Karpas-422 (cell line): ENCODE measurements at regions not wholly inside any gene's neighbourhood (a gene's known extent, or its start where the extent isn't known, plus 50 kb on each side); places are given as distances from the start of the nearest gene placed in this dataset.

Experiments used
- DNase-seq: peaks from one replicate; pipeline ENCODE4 v3.0.0-alpha.2; 2015
- H2AFZ ChIP-seq: fragments of 200-600 bp; sonication (generic); 2 replicates; pipeline ENCODE4 v1.6.1; 2014; ENCODE audit warnings: antibody characterized with exemption, low read length, mixed read lengths
- H3K27ac ChIP-seq: fragments of 200-600 bp; sonication (generic); 2 replicates; pipeline ENCODE4 v1.5.1; 2014; ENCODE audit warnings: mild to moderate bottlenecking, low read length, moderate library complexity
- H3K27me3 ChIP-seq: fragments of 200-600 bp; sonication (generic); 2 replicates; pipeline ENCODE4 v1.6.1; 2014; ENCODE audit warnings: low read length, mixed read lengths
- H3K36me3 ChIP-seq: fragments of 200-600 bp; sonication (generic); 2 replicates; pipeline ENCODE4 v1.6.1; 2014; ENCODE audit warnings: low read length, mixed read lengths; ENCODE audit not compliant: insufficient read depth
- H3K4me1 ChIP-seq: fragments of 200-600 bp; sonication (generic); 2 replicates; pipeline ENCODE4 v1.6.1; 2014; ENCODE audit warnings: mild to moderate bottlenecking, low read length, mixed read lengths
- H3K4me2 ChIP-seq: fragments of 200-600 bp; sonication (generic); 2 replicates; pipeline ENCODE4 v1.6.1; 2014; ENCODE audit warnings: low read length, low read depth, mild to moderate bottlenecking; ENCODE audit not compliant: poor library complexity, severe bottlenecking
- H3K4me3 ChIP-seq: fragments of 200-600 bp; sonication (generic); 2 replicates; pipeline ENCODE4 v1.5.1; 2014; ENCODE audit warnings: mild to moderate bottlenecking, antibody characterized with exemption, low read length, mixed read lengths
- H3K79me2 ChIP-seq: fragments of 200-600 bp; sonication (generic); 2 replicates; pipeline ENCODE4 v1.6.1; 2014; ENCODE audit warnings: mild to moderate bottlenecking, low read length, mixed read lengths
- H3K9ac ChIP-seq: fragments of 200-600 bp; sonication (generic); 2 replicates; pipeline ENCODE4 v1.6.0; 2014; ENCODE audit warnings: low read length
- H3K9me2 ChIP-seq: fragments of 200-600 bp; sonication (generic), shearing (Covaris generic); replicated peaks from 2 replicates; pipeline ENCODE4 v1.6.0; 2014; ENCODE audit warnings: mild to moderate bottlenecking, low read length, moderate library complexity; ENCODE audit not compliant: insufficient read depth
- H3K9me3 ChIP-seq: fragments of 300-700, 200-600 bp; sonication (generic); 2 replicates; pipeline ENCODE4 v1.6.1; 2014; ENCODE audit warnings: low read length, mixed read lengths
- H4K20me1 ChIP-seq: fragments of 200-600 bp; sonication (generic); 2 replicates; pipeline ENCODE4 v1.6.1; 2014; ENCODE audit warnings: mild to moderate bottlenecking, antibody characterized with exemption, low read length, low read depth; ENCODE audit not compliant: insufficient read depth

- H3K4me1 ChIP-seq, result no peaks in the 10 kb centered on the region
- no peaks in the 10 kb centered on the region for H3K79me2 ChIP-seq
- no peak for DNase-seq
- H3K27me3 ChIP-seq, result no peaks in the 10 kb centered on the region
- no peaks in the 10 kb centered on the region for H3K36me3 ChIP-seq
- no peak overlapping the region for H3K4me2 ChIP-seq
- H3K4me3 ChIP-seq, result no peak overlapping the region
- H3K9me3 ChIP-seq, result no peaks in the 10 kb centered on the region
- H3K9ac ChIP-seq, result no peak overlapping the region
- H4K20me1 ChIP-seq, result no peaks in the 10 kb centered on the region
- no peaks in the 10 kb centered on the region for H3K9me2 ChIP-seq
- no peak overlapping the region for H2AFZ ChIP-seq
- H3K27ac ChIP-seq, result no peak overlapping the region
Observed at GRCh38 chr11:129723761-129724162, 91.9 kb upstream of the TMEM45B start.

- Histone ChIP-seq H3K4me2 (no peak overlapping the region), H3K79me2 (no peaks in the 10 kb centered on the region), H3K9me2 (no peaks in the 10 kb centered on the region), H3K27ac (no peak overlapping the region), H3K36me3 (no peaks in the 10 kb centered on the region), H3K4me3 (no peak overlapping the region), H2AFZ (no peak overlapping the region), H3K9ac (no peak overlapping the region), H4K20me1 (no peaks in the 10 kb centered on the region), H3K9me3 (no peaks in the 10 kb centered on the region), H3K4me1 (no peaks in the 10 kb centered on the region), H3K27me3 (no peaks in the 10 kb centered on the region)
- DNase-seq, result no peak
Observed at GRCh38 chr11:129724866-129725265, 90.8 kb upstream of the TMEM45B start.

- no peak for DNase-seq
- H2AFZ ChIP-seq, result no peak overlapping the region
Observed at GRCh38 chr11:129726179-129726578, 89.5 kb upstream of the TMEM45B start.

GRCh38 chr11:129728581-129728980 is 87.1 kb upstream of the TMEM45B start:
- Histone ChIP-seq H3K27ac (no peak overlapping the region), H3K4me1 (no peaks in the 10 kb centered on the region), H2AFZ (no peak overlapping the region), H3K4me2 (no peak overlapping the region), H4K20me1 (no peaks in the 10 kb centered on the region), H3K79me2 (no peaks in the 10 kb centered on the region), H3K9me2 (no peaks in the 10 kb centered on the region), H3K27me3 (no peaks in the 10 kb centered on the region), H3K9me3 (no peaks in the 10 kb centered on the region), H3K4me3 (no peak overlapping the region), H3K9ac (no peak overlapping the region), H3K36me3 (no peaks in the 10 kb centered on the region)
- DNase-seq, result no peak

More at GRCh38 chr11:129726179-129726578, 89.5 kb upstream of the TMEM45B start:
- Histone ChIP-seq H3K36me3 (no peaks in the 10 kb centered on the region), H3K4me3 (no peak overlapping the region), H3K27ac (no peak overlapping the region), H3K4me2 (no peak overlapping the region), H3K9me2 (no peaks in the 10 kb centered on the region), H3K4me1 (no peaks in the 10 kb centered on the region), H4K20me1 (no peaks in the 10 kb centered on the region), H3K9ac (no peak overlapping the region), H3K27me3 (no peaks in the 10 kb centered on the region), H3K79me2 (no peaks in the 10 kb centered on the region), H3K9me3 (no peaks in the 10 kb centered on the region)

- no peaks in the 10 kb centered on the region for H3K4me1 ChIP-seq
- no peaks in the 10 kb centered on the region for H3K27me3 ChIP-seq
- DNase-seq, result no peak
- no peaks in the 10 kb centered on the region for H3K36me3 ChIP-seq
- no peak overlapping the region for H3K4me2 ChIP-seq
- H3K79me2 ChIP-seq, result no peaks in the 10 kb centered on the region
- H3K9me3 ChIP-seq, result no peaks in the 10 kb centered on the region
- no peak overlapping the region for H3K9ac ChIP-seq
- no peak overlapping the region for H3K27ac ChIP-seq
- H4K20me1 ChIP-seq, result no peaks in the 10 kb centered on the region
- no peak overlapping the region for H2AFZ ChIP-seq
- no peak overlapping the region for H3K4me3 ChIP-seq
- no peaks in the 10 kb centered on the region for H3K9me2 ChIP-seq
Observed at GRCh38 chr11:129729216-129729615, 86.4 kb upstream of the TMEM45B start.

- H3K4me2 ChIP-seq, result no peak overlapping the region
- H3K9ac ChIP-seq, result no peak overlapping the region
- no peak overlapping the region for H3K27ac ChIP-seq
- no peaks in the 10 kb centered on the region for H3K9me3 ChIP-seq
- H2AFZ ChIP-seq, result no peak overlapping the region
- H3K27me3 ChIP-seq, result no peaks in the 10 kb centered on the region
- H3K79me2 ChIP-seq, result no peaks in the 10 kb centered on the region
- no peaks in the 10 kb centered on the region for H4K20me1 ChIP-seq
- DNase-seq, result no peak
- no peak overlapping the region for H3K4me3 ChIP-seq
- H3K9me2 ChIP-seq, result no peaks in the 10 kb centered on the region
- no peaks in the 10 kb centered on the region for H3K4me1 ChIP-seq
- no peaks in the 10 kb centered on the region for H3K36me3 ChIP-seq
Observed at GRCh38 chr11:129729823-129730222, 85.8 kb upstream of the TMEM45B start.

- Histone ChIP-seq H3K9ac (no peak overlapping the region), H3K4me3 (no peak overlapping the region), H2AFZ (no peak overlapping the region), H4K20me1 (no peaks in the 10 kb centered on the region), H3K27me3 (no peaks in the 10 kb centered on the region), H3K36me3 (no peaks in the 10 kb centered on the region), H3K27ac (no peak overlapping the region), H3K4me2 (no peak overlapping the region), H3K9me3 (no peaks in the 10 kb centered on the region), H3K9me2 (no peaks in the 10 kb centered on the region), H3K4me1 (no peaks in the 10 kb centered on the region), H3K79me2 (no peaks in the 10 kb centered on the region)
- DNase-seq, result no peak
Observed at GRCh38 chr11:129731316-129731715, 84.3 kb upstream of the TMEM45B start.

GRCh38 chr11:129732941-129733340 is 82.7 kb upstream of the TMEM45B start:
- DNase-seq, result no peak
- H3K27me3 ChIP-seq, result no peaks in the 10 kb centered on the region
- no peak overlapping the region for H2AFZ ChIP-seq
- H3K79me2 ChIP-seq, result no peaks in the 10 kb centered on the region
- no peak overlapping the region for H3K9ac ChIP-seq
- no peaks in the 10 kb centered on the region for H3K36me3 ChIP-seq
- H3K4me3 ChIP-seq, result no peak overlapping the region
- no peaks in the 10 kb centered on the region for H3K9me2 ChIP-seq
- no peaks in the 10 kb centered on the region for H3K4me1 ChIP-seq
- no peaks in the 10 kb centered on the region for H3K9me3 ChIP-seq
- H3K4me2 ChIP-seq, result no peak overlapping the region
- no peaks in the 10 kb centered on the region for H4K20me1 ChIP-seq
- no peak overlapping the region for H3K27ac ChIP-seq

GRCh38 chr11:129733384-129733783 is 82.3 kb upstream of the TMEM45B start:
- Histone ChIP-seq H3K9me3 (no peaks in the 10 kb centered on the region), H3K4me1 (no peaks in the 10 kb centered on the region), H3K9ac (no peak overlapping the region), H3K36me3 (no peaks in the 10 kb centered on the region), H3K27ac (no peak overlapping the region), H3K79me2 (no peaks in the 10 kb centered on the region), H3K4me3 (no peak overlapping the region), H4K20me1 (no peaks in the 10 kb centered on the region), H3K27me3 (no peaks in the 10 kb centered on the region), H3K9me2 (no peaks in the 10 kb centered on the region), H3K4me2 (no peak overlapping the region), H2AFZ (no peak overlapping the region)
- DNase-seq, result no peak
